B cell (primary cell): ENCODE measurements at regions not wholly inside any gene's neighbourhood (a gene's known extent, or its start where the extent isn't known, plus 50 kb on each side); places are given as distances from the start of the nearest gene placed in this dataset.

Experiments used
- CTCF ChIP-seq: fragments of 200-600 bp; IDR thresholded peaks from one replicate; pipeline ENCODE4 v1.8.0; 2022; ENCODE audit warnings: antibody characterized with exemption, mild to moderate bottlenecking
- EZH2 ChIP-seq: IDR thresholded peaks from 2 replicates; pipeline ENCODE4 v1.6.1; 2012; ENCODE audit warnings: borderline replicate concordance, low read depth, mild to moderate bottlenecking, moderate library complexity, low read length; ENCODE audit not compliant: insufficient read depth, poor library complexity, severe bottlenecking

GRCh38 chr1:212207822-212208520 is 77.2 kb upstream of the PPP2R5A start:
- TF ChIP-seq CTCF (no peak), EZH2 (no peak)
